ENCODE measurements at regions not wholly inside any gene's neighbourhood (a gene's known extent, or its start where the extent isn't known, plus 50 kb on each side); places are given as distances from the start of the nearest gene placed in this dataset.

DNA sequence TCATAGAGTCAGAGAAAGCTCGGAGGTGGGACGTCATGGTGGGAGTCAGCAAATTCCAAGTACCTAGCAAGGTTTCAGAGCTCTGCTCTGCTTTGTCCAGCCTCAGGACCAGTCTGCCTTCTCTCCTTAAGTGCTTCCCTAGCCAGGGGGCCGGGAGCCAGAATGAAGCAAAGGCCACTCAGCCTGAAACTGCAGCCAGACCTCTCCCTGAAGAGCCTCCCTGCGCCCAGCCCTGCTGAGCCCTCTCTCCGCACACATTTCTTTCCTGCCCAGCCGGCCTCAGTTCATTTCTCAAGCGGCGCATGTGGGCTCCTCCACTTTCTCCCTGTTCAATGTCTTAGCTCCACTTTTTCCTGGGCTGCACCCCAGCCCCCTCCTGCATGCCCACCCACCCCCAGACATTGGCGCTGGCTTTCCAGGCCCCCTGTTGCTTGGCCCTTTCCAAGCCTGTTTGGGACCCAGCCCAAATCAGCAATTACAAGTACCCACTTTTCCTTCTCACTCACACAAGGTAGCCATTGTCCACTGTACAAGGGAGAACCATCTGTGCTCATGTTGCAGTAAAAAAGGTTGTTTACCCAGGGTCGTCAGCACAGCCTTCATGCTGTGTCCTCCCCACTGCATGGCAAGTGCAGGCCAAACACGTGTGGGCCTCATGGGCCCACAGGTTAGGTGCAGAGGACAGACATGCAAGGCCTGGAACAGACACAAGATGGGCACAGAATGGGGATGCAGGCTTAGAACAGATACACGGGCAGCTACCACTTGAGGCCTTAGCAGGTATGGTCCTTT is 147.1 kb downstream of the MRPL14 start:
- peak in 1 of 3 donors; percentile 0 for DNase-seq
- ATAC-seq = no peak
- H3K27ac Mint-ChIP-seq = no peak overlapping the region
- H3K27me3 Mint-ChIP-seq = peaks cover 73% of the 10 kb centered on the region
- H3K36me3 Mint-ChIP-seq (ENCODE audit: low read depth) = no peaks in the 10 kb centered on the region
- H3K9me3 ChIP-seq (ENCODE audit: control insufficient read depth, low read length, poor library complexity, severe bottlenecking) = no peaks in the 10 kb centered on the region
- peaks cover 4% of the 10 kb centered on the region for H3K4me1 Mint-ChIP-seq
- no peak overlapping the region for H3K4me3 Mint-ChIP-seq

DNA sequence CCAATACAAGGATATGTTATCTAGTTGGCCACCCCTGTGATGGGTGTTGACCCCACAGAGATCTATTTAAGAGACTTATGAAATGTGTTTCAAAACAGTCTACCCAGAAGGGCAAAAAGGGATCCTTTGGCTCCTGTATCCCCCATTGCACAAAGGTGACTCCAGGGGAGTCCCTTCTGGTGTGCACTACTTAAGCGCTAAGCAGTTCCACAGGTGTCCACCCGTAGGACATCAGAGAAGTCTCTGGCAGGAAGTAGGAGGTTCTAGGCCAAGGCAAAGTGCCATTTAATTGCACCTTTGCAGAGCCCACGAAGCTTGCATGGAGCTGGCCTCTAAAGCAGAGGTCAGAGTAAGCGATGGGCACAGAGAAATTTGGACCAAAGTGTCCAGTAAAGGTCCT is 147.7 kb downstream of the MRPL14 start:
- Mint-ChIP-seq H3K36me3 (ENCODE audit: low read depth) (no peaks in the 10 kb centered on the region), H3K27ac (no peak overlapping the region), H3K4me3 (no peak overlapping the region), H3K27me3 (peaks cover 73% of the 10 kb centered on the region), H3K4me1 (peaks cover 4% of the 10 kb centered on the region)
- ATAC-seq = no peak
- peak in 1 of 3 donors; percentile 1 for DNase-seq
- H3K9me3 ChIP-seq (ENCODE audit: control insufficient read depth, low read length, poor library complexity, severe bottlenecking) = no peaks in the 10 kb centered on the region

DNA sequence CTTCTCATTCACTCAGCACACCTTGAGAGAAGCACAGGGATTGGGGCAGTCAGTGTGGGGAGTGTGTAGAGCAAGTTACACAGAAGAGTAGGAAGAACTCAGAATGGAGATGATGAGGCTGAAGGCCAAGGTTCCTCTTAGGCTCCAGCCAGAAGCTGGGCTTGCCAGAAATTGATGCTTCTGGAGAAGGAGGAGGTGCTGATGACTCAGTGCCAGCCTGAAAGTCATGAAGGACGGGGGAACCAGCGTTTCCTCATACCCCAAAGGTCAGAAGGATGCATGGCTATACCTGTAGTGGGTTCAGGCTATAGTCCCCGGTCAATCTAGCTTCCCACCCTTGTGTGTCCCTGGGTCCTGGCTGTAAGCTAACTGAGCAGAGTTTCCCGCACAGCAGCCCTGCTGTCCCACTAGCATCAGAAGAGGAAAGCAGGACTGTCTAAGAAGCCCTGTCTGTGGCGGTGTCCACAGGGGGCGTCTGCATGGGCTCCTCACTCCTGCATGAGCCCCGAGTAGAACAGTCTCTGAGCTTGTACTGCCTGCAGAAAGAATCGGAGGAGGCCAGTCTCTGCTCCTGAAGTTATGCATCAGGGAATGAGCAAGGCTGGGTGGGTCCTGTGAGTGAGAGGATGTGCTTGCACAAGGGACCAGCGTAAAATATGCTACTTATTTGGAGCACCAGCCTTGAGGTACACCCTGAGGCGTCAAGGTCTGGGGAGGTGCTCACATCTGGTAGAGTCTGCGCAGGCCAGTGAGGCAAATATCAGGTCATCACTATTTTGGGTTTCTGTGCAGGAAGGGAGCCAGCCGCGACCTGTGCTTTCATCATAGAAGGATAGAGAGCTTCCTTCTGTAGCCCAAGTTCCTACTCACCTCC is 148.5 kb downstream of the MRPL14 start:
- ATAC-seq (no peak), DNase-seq (peak in 1 of 3 donors; percentile 1)
- no peak overlapping the region for H3K27ac Mint-ChIP-seq
- H3K27me3 Mint-ChIP-seq = peaks cover 71% of the 10 kb centered on the region
- H3K4me3 Mint-ChIP-seq = no peak overlapping the region
- peaks cover 4% of the 10 kb centered on the region for H3K4me1 Mint-ChIP-seq
- H3K9me3 ChIP-seq (ENCODE audit: control insufficient read depth, low read length, poor library complexity, severe bottlenecking) = no peaks in the 10 kb centered on the region
- no peaks in the 10 kb centered on the region for H3K36me3 Mint-ChIP-seq (ENCODE audit: low read depth)

DNA sequence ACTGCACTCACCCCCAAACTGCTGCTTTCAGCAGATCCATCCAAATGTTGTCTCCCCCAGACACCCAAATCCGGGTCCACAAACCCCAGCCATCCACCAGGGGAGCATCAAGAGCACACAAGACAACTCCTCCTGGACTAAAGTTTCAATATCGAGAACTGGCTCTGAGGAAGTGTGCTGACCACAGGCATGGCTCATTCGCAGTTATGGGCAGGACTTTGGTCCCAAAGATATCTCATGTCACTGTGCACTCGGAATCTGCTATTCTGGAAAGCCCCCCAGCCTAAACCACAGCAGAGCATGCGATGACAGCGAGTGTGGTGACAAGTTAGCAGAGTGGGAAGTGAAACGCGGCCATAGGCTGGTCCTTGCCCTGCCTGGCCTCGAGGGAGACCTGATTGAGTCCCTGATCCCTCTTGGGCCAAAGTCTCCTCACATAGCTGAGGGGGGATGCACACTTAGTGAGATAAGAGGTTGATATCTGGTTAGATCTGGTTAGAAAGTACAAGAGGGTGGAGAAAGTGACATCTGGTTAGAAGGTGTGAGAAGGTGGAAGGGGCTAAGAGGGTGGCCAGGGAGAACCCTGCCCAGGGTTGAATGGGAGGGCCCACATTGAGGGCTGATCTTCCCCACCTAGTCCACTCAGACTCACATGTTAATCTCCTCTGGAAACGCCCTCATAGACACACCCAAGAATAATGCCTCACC is 149.7 kb downstream of the MRPL14 start:
- H3K9me3 ChIP-seq (ENCODE audit: control insufficient read depth, low read length, poor library complexity, severe bottlenecking) = no peaks in the 10 kb centered on the region
- Mint-ChIP-seq H3K27me3 (peaks cover 71% of the 10 kb centered on the region), H3K27ac (no peak overlapping the region), H3K4me1 (peaks cover 4% of the 10 kb centered on the region), H3K4me3 (no peak overlapping the region), H3K36me3 (ENCODE audit: low read depth) (no peaks in the 10 kb centered on the region)
- DNase-seq (peak in 1 of 3 donors; percentile 1), ATAC-seq (peak; percentile 53)

DNA sequence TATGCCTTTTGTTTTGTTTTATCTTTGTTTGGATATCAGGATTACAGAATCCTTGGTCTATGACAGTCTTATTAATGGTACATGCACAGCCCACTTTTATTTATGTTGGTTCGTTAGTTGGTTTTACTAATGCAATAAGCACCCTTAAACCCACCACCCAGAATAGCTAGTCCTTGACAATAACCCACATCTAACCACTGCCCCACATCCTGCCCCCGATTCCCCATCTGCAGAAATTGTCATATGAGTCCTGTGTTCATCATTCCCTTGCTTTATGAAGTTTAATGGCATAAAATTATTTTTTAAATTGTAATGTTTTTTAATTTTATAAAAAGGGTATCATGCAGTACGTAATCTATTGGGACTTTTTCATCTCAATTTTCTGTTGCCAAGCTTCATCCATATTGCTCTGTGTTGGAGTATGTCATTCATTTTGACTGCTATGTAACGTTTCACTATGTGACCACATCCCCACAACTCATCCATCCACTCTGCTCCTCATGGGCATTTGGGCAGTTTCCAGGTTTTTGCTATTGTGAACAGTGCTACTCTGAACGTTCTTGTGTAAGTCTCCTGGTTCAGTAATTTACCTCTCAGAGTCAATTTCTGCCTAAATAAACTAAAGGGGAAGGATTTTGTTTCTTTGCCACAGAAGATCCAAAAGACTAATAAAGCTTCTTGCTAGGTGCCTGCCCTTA is 150.4 kb downstream of the MRPL14 start:
- H3K4me3 Mint-ChIP-seq = no peak overlapping the region
- DNase-seq = no peak
- H3K4me1 Mint-ChIP-seq = peaks cover 4% of the 10 kb centered on the region
- no peaks in the 10 kb centered on the region for H3K9me3 ChIP-seq (ENCODE audit: control insufficient read depth, low read length, poor library complexity, severe bottlenecking)
- H3K36me3 Mint-ChIP-seq (ENCODE audit: low read depth) = no peaks in the 10 kb centered on the region
- no peak for ATAC-seq
- no peak overlapping the region for H3K27ac Mint-ChIP-seq
- peaks cover 71% of the 10 kb centered on the region for H3K27me3 Mint-ChIP-seq

DNA sequence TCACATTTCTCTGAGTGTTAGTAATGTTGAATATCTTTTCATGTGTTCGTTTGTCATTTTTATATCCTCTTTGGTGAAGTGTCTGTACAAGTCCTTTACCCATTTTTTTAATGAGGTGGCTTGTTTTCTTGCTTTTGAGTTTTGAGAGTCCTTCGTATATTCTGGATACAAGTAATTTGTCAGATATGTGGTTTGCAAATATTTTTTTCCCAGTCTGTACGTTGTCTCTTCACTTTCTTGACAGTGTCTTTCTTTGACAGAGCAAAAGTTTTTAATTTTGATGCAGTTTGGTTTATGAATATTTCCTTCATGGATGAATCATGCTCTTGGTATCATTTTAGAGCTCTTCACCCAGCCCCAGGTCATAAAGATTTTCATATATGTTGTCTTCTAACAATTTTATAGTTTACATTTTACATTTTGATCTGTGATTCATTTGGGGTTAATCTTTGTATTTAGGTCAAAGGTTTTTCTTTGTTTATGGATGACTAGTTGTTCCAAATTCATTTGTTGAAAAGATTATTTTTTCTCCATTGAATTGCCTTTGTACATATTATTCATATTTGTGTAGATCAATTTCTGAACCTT is 152.5 kb downstream of the MRPL14 start:
- H3K4me3 Mint-ChIP-seq = no peak overlapping the region
- H3K27ac Mint-ChIP-seq = no peak overlapping the region
- H3K27me3 Mint-ChIP-seq = peaks cover 61% of the 10 kb centered on the region
- no peaks in the 10 kb centered on the region for H3K9me3 ChIP-seq (ENCODE audit: control insufficient read depth, low read length, poor library complexity, severe bottlenecking)
- peaks cover 4% of the 10 kb centered on the region for H3K4me1 Mint-ChIP-seq
- no peaks in the 10 kb centered on the region for H3K36me3 Mint-ChIP-seq (ENCODE audit: low read depth)
- ATAC-seq (no peak), DNase-seq (no peak)

DNA sequence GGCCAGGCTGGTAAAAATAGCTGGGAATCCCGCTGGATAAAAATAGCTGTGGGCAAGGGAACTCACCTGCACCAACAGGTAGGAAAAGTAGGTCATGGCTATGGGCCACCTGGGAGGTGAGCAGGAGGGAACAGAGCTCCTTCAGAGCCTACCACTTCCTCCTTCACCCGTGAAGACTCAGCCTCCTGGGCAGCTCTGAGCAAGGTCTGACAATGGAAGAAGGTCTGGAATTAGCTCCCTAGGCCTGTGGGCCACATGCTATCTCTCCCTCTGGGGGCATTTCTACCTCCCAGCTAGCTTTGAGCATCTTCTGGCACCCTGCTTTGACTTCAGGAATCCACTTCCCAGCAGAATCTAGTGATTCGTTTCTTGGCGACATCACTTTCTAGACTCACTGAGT is 153.9 kb downstream of the MRPL14 start:
- H3K27ac Mint-ChIP-seq = no peak overlapping the region
- ATAC-seq (no peak), DNase-seq (no peak)
- no peak overlapping the region for H3K4me3 Mint-ChIP-seq
- no peaks in the 10 kb centered on the region for H3K9me3 ChIP-seq (ENCODE audit: control insufficient read depth, low read length, poor library complexity, severe bottlenecking)
- H3K36me3 Mint-ChIP-seq (ENCODE audit: low read depth) = no peaks in the 10 kb centered on the region
- peaks cover 3% of the 10 kb centered on the region for H3K4me1 Mint-ChIP-seq
- peaks cover 60% of the 10 kb centered on the region for H3K27me3 Mint-ChIP-seq

DNA sequence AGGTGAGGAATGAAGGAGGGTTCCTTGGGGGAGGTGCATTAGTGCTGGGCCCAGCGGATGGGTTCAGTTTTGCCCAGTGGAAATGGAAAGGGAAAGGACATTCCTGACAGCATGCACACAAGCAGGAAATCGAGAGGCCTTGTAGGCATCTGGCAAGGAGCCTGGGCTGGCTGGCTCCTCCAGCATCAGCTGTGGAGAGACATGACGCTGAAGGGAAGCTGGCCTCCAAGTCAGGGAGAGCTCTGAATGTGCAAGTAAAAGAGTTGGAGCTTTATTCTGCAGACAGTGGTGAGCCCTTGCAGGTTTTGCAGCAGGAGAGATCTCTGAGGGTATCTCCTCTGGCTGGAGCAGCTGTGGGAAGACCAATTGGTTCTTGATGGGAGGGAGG is 154.3 kb downstream of the MRPL14 start:
- H3K27ac Mint-ChIP-seq = no peak overlapping the region
- H3K4me3 Mint-ChIP-seq = no peak overlapping the region
- DNase-seq (no peak), ATAC-seq (no peak)
- peaks cover 58% of the 10 kb centered on the region for H3K27me3 Mint-ChIP-seq
- H3K36me3 Mint-ChIP-seq (ENCODE audit: low read depth) = no peaks in the 10 kb centered on the region
- H3K4me1 Mint-ChIP-seq = peaks cover 2% of the 10 kb centered on the region
- no peaks in the 10 kb centered on the region for H3K9me3 ChIP-seq (ENCODE audit: control insufficient read depth, low read length, poor library complexity, severe bottlenecking)

DNA sequence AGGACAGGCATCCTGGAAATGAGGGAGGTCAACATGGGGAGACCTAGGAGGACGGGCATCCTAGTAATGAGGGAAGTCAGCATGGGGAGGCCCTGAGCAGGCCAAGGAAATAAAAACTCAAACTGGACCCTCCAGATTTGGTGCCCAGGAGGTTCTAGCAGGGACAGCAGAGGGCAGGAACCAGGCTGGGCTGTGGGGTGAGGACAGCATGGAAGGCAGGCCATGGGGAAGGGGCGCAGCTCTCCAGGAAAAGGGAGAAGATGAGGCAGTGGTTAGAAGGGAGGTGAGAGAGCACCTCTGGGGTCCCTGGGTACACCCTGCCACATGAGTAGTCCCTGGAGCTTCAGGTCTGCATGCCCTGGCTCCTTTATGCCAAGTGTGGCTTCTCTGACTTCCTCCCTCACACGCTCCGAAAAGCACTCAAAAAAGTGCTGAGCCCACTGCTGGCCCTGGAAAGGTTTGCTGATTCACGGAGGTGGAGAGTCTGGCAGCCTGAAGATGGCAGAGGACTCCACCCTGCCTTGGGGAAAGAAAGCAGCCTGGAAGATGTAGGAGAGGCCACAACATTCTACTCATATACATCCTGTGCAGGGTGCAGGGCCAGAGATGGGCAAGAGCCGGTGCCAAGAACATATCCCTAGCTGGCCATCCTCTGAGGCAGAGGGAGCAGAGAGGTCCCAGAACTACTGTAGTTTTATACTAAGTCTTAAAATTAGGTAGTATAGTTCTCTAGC is 154.9 kb downstream of the MRPL14 start:
- Mint-ChIP-seq H3K27ac (no peak overlapping the region), H3K4me1 (peaks cover 1% of the 10 kb centered on the region)
- DNase-seq = no peak

DNA sequence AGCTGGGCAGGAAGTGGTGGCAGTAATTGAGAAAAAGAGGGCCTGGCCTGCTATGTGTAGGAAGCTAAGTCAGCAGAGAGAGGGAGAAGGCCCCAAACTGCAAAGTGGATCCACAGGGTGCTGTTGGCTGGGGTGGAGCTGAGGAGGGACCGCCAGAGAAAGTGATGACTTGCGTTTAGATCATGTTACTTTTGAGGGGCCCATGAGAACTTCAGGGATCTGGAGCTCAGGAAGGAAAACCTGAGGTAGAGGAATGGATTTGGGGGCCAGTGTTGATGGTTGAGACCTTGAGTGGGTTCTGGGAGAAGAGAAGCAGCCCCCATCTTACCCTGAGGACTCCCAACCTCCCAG is 155.5 kb downstream of the MRPL14 start:
- H3K4me3 Mint-ChIP-seq = no peak overlapping the region
- DNase-seq (no peak), ATAC-seq (no peak)
- no peaks in the 10 kb centered on the region for H3K4me1 Mint-ChIP-seq
- H3K27ac Mint-ChIP-seq = no peak overlapping the region
- no peaks in the 10 kb centered on the region for H3K9me3 ChIP-seq (ENCODE audit: control insufficient read depth, low read length, poor library complexity, severe bottlenecking)
- H3K27me3 Mint-ChIP-seq = peaks cover 55% of the 10 kb centered on the region
- no peaks in the 10 kb centered on the region for H3K36me3 Mint-ChIP-seq (ENCODE audit: low read depth)

More for the DNA sequence above, 154.9 kb downstream of the MRPL14 start:
- Mint-ChIP-seq H3K36me3 (ENCODE audit: low read depth) (no peaks in the 10 kb centered on the region), H3K4me3 (no peak overlapping the region), H3K27me3 (peaks cover 55% of the 10 kb centered on the region)
- ATAC-seq = no peak
- no peaks in the 10 kb centered on the region for H3K9me3 ChIP-seq (ENCODE audit: control insufficient read depth, low read length, poor library complexity, severe bottlenecking)

DNA sequence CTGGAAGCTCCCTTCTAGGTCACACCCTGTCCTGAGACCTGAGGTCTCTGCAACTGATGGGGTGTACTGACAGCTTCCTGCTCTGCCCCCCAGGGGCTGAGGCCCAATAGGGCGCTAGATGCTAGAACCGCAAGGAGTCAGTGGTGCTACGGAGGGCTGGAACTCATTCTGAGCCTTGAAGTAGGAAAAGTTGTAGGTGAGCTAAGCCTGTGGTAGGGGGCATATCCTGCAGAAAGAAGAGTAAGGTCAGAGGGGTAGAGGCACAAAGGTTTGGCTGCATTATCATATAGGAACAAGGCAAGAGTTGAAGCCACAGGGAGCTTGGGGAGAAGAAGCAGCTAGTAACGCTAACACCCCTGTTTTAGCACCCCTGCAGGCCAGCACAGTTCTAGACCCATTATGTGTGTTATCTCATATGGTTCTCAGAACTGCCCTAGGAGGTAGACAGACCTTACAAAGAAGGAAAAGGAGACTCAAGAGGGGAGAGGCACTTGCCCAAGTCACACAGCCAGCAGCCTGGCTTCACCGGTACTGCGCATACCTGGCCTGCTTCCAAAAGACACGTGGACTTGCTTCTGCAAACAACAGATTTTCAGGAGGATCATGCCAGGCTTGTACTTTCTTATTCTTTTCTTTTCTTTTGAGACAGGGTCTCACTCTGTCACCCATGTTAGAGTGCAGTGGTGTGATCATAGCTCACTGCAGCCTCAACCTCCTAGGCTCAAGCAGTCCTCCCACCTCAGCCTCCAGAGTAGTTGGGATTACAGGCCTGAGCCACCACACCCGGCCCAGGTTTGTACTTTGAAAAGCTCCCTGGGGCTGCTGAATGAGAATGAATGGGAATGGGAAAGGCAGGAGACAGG is 156.1 kb downstream of the MRPL14 start:
- Mint-ChIP-seq H3K27me3 (peaks cover 55% of the 10 kb centered on the region), H3K4me3 (no peak overlapping the region), H3K27ac (no peak overlapping the region), H3K36me3 (ENCODE audit: low read depth) (no peaks in the 10 kb centered on the region), H3K4me1 (no peaks in the 10 kb centered on the region)
- ATAC-seq (no peak), DNase-seq (no peak)
- H3K9me3 ChIP-seq (ENCODE audit: control insufficient read depth, low read length, poor library complexity, severe bottlenecking) = no peaks in the 10 kb centered on the region
